ENCODE measurements at regions not wholly inside any gene's neighbourhood (a gene's known extent, or its start where the extent isn't known, plus 50 kb on each side); places are given as distances from the start of the nearest gene placed in this dataset.

GRCh38 chr15:77724715-77725114 is 92.0 kb upstream of the LINGO1 start:
- TF ChIP-seq CTCF (IDR thresholded peaks at IDR 0.05) (no peak), POLR2A (IDR thresholded peaks at IDR 0.05) (no peak)

Data from esophagus squamous epithelium (tissue), 4 donors.